ENCODE measurements at regions not wholly inside any gene's neighbourhood (a gene's known extent, or its start where the extent isn't known, plus 50 kb on each side); places are given as distances from the start of the nearest gene placed in this dataset.

GRCh38 chr1:82762829-82763532 is 962.2 kb downstream of the ADGRL2 start:
- ChIA-PET SMC1A (ENCODE audit: uncharacterized antibody, unreplicated experiment) (no interaction called here), POLR2A (no interaction called here), CTCF (no interaction called here), RAD21 (ENCODE audit: unreplicated experiment) (no interaction called here)
- TF ChIP-seq MEF2B (IDR thresholded peaks at IDR 0.05; ENCODE audit: partially characterized antibody, poor library complexity, severe bottlenecking) (peak; percentile 53), RAD51 (IDR thresholded peaks at IDR 0.05) (0 out of 2 replicates have a peak, but pooled peaks have one; percentile 19), MTA2 (IDR thresholded peaks at IDR 0.05; ENCODE audit: low read depth) (peak; percentile 24; the same call in 1 of the 2 replicates), NRF1 (conservative IDR thresholded peaks at IDR 0.05; ENCODE audit: low read depth, low read length) (no peak)
- H3K27me3 ChIP-seq (replicated peaks in 1 of 2; ENCODE audit: control insufficient read depth in 2 of 2, insufficient read depth in 2 of 2, low read length in 1 of 2), result no peaks in the 10 kb centered on the region
- no peaks in the 10 kb centered on the region for H3K9me3 ChIP-seq (replicated peaks; ENCODE audit: control insufficient read depth, insufficient read depth, low read length)
- no peaks in the 10 kb centered on the region for H4K20me1 ChIP-seq (ENCODE audit: control insufficient read depth, insufficient read depth)
- peak; percentile 69 for ATAC-seq
- no peak overlapping the region for H2AFZ ChIP-seq (ENCODE audit: control insufficient read depth, low read depth, low read length)
- H3K4me1 ChIP-seq (ENCODE audit: control insufficient read depth, insufficient read depth, low read length), result no peaks in the 10 kb centered on the region
- no peaks in the 10 kb centered on the region for H3K36me3 ChIP-seq (ENCODE audit: control insufficient read depth in 2 of 2, insufficient read depth in 2 of 2, low read length in 1 of 2)
- in situ Hi-C loops (cut with MboI), result no loop called here
- H3K27ac ChIP-seq (ENCODE audit: control insufficient read depth, insufficient read depth), result no peak overlapping the region
- no peak overlapping the region for H3K4me2 ChIP-seq (ENCODE audit: control insufficient read depth, insufficient read depth)
- FAIRE-seq, result no peak
- intact Hi-C loops (cut with micrococcal nuclease; ENCODE audit: unreplicated experiment), result no loop called here
- BruUV-seq (replicated peaks), result no TSS peak
- H3K4me3 ChIP-seq, result no peak overlapping the region
- DNase-seq (ENCODE audit: low read depth, low spot score), result peak; percentile 9
- no peaks in the 10 kb centered on the region for H3K79me2 ChIP-seq (ENCODE audit: control insufficient read depth, insufficient read depth, low read length)
- no peak overlapping the region for H3K9ac ChIP-seq (ENCODE audit: control insufficient read depth, insufficient read depth, low read length)

DNA sequence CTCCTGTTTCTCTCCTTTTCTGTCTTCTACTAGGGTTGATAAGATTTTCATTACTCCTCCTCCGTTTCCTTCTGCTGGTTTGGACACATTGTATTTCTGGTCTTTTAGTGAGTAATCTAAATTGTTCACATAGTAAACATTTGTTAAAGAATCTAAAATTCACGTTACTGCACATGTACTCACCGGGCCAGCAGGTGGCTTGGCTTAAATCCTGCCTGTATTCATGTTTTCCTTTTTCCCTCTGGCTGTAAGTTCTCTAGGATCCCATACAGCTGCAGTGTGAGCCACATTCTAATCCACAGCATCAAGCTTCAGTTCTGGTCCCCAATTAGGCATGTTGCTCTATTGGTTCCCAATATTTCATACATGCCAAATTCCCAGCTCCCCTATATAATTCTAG is 958.3 kb downstream of the ADGRL2 start:
- SMC1A ChIA-PET (ENCODE audit: uncharacterized antibody, unreplicated experiment), result no interaction called here
- Histone ChIP-seq H3K4me1 (ENCODE audit: control insufficient read depth, insufficient read depth, low read length) (no peaks in the 10 kb centered on the region), H3K9ac (ENCODE audit: control insufficient read depth, insufficient read depth, low read length) (no peak overlapping the region), H2AFZ (ENCODE audit: control insufficient read depth, low read depth, low read length) (no peak overlapping the region), H4K20me1 (ENCODE audit: control insufficient read depth, insufficient read depth) (no peaks in the 10 kb centered on the region), H3K4me2 (ENCODE audit: control insufficient read depth, insufficient read depth) (no peak overlapping the region), H3K79me2 (ENCODE audit: control insufficient read depth, insufficient read depth, low read length) (no peaks in the 10 kb centered on the region), H3K27ac (ENCODE audit: control insufficient read depth, insufficient read depth) (no peak overlapping the region), H3K27me3 (replicated peaks in 1 of 2; ENCODE audit: control insufficient read depth in 2 of 2, insufficient read depth in 2 of 2, low read length in 1 of 2) (no peaks in the 10 kb centered on the region), H3K9me3 (replicated peaks; ENCODE audit: control insufficient read depth, insufficient read depth, low read length) (no peaks in the 10 kb centered on the region), H3K36me3 (ENCODE audit: control insufficient read depth in 2 of 2, insufficient read depth in 2 of 2, low read length in 1 of 2) (no peaks in the 10 kb centered on the region), H3K4me3 (no peak overlapping the region)
- DNase-seq (ENCODE audit: low read depth, low spot score) (no peak), ATAC-seq (no peak), FAIRE-seq (no peak)
- in situ Hi-C loops (cut with MboI), result no loop called here
- 0% methylated on average over 3 of the region's 3 CpGs for WGBS (ENCODE audit: insufficient coverage, insufficient replicate concordance, low lambda C conversion rate, missing lambda C conversion rate)
- CTCF ChIA-PET, result no interaction called here
- intact Hi-C loops (cut with micrococcal nuclease; ENCODE audit: unreplicated experiment), result no loop called here
- POLR2A ChIA-PET, result no interaction called here
- RAD21 ChIA-PET (ENCODE audit: unreplicated experiment), result no interaction called here
- no TSS peak for BruUV-seq (replicated peaks)
- TF ChIP-seq STAT1 (conservative IDR thresholded peaks at IDR 0.05) (no peak), STAT3 (IDR thresholded peaks at IDR 0.05; ENCODE audit: low read depth, low read length) (no peak), CHD1 (IDR thresholded peaks at IDR 0.05; ENCODE audit: low read depth, low read length) (no peak), ZBTB33 (IDR thresholded peaks at IDR 0.05) (no peak), CBX3 (IDR thresholded peaks at IDR 0.05; ENCODE audit: borderline replicate concordance, low read depth) (no peak), ESRRA (IDR thresholded peaks at IDR 0.05; ENCODE audit: low read length) (no peak), NR2C2 (IDR thresholded peaks at IDR 0.05; ENCODE audit: borderline replicate concordance, control insufficient read depth, insufficient read length, low read depth) (no peak), FOS (IDR thresholded peaks at IDR 0.05; ENCODE audit: borderline replicate concordance, extremely low read depth, insufficient read length) (no peak), GABPA (IDR thresholded peaks at IDR 0.05; ENCODE audit: low read depth) (no peak), ASH2L (IDR thresholded peaks at IDR 0.05; ENCODE audit: borderline replicate concordance, low read depth) (no peak)
- TF ChIP-seq, protein P1, sequence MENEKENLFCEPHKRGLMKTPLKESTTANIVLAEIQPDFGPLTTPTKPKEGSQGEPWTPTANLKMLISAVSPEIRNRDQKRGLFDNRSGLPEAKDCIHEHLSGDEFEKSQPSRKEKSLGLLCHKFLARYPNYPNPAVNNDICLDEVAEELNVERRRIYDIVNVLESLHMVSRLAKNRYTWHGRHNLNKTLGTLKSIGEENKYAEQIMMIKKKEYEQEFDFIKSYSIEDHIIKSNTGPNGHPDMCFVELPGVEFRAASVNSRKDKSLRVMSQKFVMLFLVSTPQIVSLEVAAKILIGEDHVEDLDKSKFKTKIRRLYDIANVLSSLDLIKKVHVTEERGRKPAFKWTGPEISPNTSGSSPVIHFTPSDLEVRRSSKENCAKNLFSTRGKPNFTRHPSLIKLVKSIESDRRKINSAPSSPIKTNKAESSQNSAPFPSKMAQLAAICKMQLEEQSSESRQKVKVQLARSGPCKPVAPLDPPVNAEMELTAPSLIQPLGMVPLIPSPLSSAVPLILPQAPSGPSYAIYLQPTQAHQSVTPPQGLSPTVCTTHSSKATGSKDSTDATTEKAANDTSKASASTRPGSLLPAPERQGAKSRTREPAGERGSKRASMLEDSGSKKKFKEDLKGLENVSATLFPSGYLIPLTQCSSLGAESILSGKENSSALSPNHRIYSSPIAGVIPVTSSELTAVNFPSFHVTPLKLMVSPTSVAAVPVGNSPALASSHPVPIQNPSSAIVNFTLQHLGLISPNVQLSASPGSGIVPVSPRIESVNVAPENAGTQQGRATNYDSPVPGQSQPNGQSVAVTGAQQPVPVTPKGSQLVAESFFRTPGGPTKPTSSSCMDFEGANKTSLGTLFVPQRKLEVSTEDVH (IDR thresholded peaks at IDR 0.05; ENCODE audit: low read depth, partially characterized antibody), result no peak
